Fibroblast of skin of left biceps (primary cell): ENCODE measurements at regions not wholly inside any gene's neighbourhood (a gene's known extent, or its start where the extent isn't known, plus 50 kb on each side); places are given as distances from the start of the nearest gene placed in this dataset.

ENCODE experiments used
- DNase-seq, 2 experiments: peaks; one replicate each; pipeline ENCODE4 v3.0.0-alpha.2; 2013; ENCODE audit warnings: low read depth in 2 of 2

DNA sequence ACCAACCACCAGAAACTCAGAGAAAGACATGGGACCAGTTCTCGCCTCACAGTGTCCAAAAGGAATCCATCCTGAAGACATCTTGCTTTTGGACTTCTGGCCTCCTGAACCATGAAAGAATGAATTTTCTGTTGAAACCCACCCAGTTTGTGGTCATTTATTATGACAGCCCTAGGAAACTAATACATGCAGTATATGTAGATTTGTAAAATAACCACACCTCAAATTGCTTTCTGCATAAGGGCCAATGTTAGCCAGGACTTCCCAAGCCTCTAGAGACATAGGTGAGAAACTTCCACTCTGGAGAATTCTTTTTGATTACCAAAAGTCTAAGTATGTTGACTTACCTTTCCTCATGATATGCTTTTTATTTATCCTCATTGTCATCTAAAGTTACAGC, 210.5 kb upstream of the SP4 start:
- DNase-seq, result no peak

DNA sequence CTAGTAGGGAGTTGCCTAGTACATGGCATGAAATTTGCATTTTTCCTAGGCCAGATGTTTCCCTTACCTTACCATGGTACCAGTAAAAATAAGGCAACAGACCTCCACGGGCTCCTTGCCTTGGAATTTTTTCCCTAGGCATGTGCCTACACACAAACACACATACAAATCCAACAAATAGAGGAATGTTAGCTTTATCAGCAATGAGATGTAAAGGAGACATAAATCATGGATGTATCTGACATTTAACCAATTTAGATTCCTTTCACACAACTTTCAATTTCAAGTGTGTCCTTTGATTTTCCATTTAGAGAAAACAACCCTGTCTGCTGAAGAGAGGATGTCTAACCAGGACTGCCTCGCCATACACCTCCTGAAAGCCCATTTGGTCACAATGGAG, 209.7 kb upstream of the SP4 start:
- DNase-seq, result no peak

DNA sequence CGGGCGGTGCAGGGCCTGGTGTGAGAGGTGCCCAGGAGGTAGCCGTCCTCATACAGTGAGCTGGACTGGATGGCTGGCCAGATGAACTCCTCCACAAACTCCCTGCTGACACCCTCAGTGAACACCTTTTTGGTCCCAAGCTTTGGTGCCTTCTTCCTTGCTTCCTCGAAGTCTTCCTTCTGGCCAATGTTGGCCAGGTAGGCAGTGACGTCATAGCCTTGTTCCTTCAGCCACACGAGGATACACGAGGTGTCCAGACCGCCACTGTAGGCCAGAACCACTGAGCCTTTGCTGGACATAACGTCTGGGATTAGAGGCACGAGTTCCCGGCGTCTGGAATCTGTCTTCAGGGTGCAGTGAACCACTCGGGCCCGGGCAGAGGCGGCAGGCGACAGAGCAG, 206.8 kb upstream of the SP4 start:
- DNase-seq, result no peak

DNA sequence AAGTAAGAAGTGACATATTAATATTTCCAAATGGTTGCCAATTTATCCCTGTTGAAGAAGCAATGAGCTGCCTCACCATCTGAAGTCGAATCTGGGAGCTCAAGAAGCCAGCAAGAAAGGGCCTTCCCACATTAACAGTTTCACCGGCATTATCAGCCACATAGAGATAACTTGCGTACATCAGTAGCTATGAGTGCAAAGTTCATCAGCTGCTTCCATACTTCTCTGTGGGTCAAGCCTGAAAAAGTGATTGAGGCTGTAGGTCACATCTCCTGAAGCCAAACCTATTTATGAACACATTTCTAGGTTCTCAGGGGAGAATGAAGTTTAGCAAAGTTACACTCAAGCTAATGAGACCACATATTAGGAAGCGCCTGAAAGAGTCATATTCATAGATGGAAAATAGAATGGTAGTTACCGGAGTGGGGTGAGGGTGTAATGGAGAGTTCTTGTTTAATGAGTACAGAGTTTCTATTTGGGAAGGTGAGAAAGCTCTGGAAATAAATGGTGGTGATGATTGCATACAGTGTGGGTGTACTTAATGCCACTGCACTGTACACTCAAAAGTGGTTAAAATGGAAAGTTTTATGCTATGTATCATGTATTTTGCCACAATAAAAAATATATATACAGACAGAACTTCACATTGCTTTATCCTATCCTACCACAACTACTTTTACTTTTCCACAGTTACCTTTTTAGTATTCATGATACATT, 189.3 kb upstream of the SP4 start:
- DNase-seq, result no peak

DNA sequence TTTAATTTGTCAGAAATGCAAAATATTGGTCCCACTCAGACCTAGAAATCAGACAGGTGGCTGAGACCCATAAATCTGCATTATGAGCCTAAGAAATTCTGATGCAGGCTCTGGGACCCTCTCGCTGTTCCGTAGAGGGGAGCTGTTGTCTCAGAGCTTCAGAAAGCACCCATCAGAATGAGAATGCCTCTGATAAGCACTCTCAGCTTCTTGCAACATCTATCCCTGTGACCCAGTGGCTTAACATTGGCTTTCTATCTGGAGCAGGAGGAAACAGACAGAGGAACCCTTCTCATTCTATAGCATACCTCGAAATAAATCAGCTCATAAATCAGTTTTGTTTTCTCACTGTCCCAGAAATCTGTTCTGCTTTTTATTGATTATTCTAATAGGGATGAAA, 184.6 kb upstream of the SP4 start:
- no peak for DNase-seq

DNA sequence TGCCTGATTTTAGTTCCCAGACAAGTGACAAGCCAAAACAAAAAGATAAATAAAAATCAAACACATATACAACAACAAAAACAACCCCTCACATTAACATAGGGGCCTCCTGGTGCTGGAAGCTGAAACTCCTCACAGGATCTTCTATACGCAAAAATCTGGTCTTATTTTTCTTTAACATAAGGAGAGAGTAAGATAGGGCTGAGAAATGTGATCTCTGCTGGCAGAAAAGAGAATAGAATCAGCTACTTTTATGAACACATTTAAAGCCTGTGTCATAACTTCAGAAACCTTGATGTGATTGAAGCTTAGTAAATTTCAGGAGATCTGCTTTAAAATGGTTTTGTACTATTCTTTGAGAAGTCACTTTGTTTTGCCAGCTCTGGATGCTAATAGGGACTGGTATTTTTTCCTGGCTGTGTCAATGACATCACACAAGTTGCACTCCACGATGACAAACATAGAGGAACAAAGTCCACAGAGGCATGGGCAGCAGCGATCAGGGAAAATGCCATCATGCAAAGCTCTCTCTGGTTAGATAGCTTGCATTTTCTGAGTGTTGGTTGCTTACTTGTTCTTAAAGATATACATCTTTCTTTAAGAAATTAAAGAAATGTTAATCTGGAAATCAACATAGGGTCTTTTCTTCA, 176.6 kb upstream of the SP4 start:
- DNase-seq, result no peak

DNA sequence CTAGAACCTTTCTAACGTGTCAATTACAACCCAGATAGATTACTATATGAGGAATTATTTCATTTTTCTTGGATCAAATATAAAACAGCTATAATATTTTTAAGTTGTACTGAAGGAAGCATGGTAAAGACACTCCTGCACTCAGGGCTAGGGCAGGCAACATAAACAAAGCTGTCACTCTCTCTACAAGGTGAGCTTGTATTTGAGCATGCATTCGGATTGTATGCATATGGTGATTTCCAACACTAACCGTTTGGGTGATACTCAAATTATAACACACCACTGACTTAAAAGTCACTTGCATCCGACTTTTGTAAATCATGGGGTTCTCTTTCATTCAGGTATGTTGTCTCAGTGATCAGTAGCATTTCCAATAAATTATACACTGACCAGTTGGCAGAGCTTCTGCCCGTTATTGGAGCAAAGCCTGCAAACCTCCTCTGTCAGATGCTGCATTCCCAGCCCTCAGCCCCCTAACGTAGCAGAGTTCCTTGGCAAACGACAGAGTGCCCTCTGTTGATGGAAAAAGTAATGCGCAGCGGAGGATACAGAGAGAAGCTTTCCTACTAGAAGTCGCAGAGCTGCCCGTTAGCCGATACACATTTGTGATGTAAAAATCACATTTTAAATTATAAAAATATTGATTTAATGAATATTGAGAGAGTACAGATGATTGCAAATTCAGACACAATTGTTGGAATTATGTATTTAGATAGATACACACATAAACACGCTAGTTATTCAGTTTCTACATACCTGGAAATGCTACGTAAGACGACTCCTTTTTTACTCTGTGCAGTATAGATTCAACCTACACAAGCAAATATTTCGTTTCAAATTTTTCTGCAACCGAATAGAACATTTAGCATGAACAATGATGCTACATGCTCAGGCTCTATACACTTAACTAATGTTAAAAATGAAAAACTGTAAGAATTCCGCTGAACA, 173.9 kb upstream of the SP4 start:
- DNase-seq, result peak in 1 of 2 experiments; percentile 8

DNA sequence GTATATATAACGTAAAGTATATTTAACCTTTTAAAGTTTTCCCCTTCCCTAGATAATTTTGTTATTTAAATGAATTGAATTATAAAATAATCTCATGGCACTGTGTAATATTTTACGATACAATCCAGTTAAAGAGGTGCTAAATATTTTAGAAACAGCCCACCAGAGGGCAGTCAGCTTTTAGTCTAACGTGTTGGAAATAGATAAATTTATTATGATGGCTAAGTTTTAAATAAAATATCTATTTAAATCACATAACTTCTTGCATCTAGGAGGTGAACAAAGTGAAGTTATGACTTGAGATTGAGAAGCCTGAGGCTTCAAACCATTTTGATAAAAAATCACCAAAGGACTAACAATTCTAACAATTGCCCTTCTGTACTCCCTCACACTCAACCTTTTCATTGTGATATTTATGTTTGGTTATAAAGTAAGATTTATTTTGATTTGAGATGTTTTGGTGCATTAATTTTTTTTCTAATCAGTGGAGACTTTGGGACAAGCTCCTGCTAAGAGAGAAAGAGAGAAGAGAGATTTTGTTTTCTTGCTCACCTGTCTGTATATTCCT, 171.5 kb upstream of the SP4 start:
- no peak for DNase-seq

DNA sequence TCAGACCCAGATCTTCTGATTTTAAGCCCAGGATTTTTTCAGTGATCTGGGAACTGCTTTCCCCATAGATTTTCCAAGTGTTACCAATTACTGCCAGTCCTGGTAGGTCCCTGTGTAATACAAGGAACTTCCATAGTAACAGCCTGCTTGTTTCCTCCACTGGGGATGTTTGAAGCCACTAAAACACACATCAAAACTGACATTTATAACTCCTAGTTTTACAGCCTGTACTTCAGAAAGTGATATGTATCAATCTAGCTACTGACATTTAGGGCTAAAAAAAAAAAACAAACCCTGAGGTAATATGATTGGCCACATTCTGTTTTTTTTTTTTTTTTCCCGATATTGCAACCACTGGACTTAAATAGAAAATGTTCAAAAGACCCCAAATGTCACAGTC, 166.9 kb upstream of the SP4 start:
- DNase-seq, result no peak

DNA sequence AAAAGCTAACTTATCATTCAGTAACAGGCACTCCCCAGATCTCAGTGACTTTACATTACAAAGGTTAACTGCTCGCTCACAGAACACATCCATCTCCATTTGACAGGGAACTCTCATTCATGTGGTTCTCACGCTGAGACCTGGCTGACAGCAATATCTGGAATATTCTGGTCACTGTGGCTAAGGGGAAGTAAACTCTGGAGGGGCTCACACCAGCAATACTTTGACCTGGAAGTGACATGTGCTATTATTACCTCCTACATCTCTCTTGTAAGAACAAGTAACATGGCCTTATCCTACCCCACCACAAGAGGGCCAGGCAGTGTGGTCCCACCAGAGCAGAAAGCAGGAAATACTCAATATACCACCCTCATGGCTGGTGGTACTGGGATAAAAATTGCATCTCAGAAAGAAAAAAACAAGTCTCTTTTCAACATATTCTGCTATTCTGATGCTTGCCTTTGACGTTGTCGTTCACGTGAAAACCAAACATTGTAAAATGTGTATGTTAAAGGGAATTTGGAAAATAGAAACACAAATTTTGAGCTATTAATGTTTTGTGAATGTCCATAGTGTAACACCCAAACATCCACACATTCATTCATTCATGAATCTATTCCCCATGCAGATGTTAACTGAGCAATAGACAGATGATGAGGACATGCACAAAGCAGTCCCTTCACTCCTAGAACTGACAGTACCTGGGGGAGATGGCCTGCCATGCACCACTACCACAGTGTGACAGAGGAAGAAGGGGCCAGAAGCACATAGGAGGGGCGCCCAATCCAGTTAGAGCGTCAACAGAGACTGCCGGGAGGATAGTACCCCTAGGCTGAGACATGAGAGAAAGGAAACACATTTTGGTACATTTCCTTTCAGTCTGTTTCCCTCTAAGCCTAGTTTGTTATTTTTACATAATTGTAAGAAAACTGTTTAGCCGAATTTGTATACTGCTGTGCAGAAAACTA, 166.0 kb upstream of the SP4 start:
- DNase-seq, result no peak

DNA sequence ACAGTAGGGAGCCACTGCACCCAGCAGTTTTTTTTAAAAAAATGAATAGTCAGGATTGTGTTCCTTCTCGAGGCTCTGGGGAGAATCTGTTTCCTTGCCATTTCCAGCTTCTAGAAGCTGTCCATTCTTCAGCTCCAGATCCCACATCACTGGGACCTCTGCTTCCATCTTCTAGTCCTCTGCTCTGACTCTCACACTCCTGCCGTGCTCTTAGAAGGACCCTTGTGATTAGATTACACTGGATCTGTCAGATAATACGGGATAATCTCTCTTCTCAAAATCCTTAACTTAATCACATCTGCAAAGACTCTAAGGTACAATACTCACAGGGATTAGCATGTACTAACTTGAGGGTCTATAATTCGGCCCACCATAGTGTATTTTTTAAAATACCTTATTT, 158.9 kb upstream of the SP4 start:
- DNase-seq, result no peak

DNA sequence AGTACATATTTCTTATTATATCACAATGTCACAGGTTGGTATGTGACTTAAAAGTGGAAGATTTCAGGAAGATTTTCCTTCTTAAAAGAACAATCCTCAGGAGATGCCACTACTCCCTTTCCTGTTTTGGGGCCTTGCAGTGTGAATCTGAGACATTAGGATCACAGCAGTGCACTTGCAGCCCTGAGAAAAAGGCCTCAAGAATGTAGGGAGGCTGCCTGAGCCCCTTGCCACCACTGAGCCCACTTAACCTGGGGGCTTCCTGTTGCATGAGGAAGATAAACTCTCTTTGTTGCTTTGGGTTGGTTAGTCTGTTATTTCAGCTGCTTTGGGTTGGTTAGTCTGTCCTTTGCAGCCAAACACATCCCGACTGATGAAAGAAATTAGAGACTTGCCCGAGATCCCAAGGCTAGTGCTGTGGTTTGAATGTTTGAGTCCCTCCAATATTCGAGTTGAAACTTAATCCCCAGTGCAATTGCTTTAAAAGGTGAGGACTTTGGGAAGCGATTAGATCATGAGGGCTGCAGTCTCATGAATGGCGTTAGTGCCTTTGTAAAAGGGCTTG, 151.3 kb upstream of the SP4 start:
- no peak for DNase-seq

DNA sequence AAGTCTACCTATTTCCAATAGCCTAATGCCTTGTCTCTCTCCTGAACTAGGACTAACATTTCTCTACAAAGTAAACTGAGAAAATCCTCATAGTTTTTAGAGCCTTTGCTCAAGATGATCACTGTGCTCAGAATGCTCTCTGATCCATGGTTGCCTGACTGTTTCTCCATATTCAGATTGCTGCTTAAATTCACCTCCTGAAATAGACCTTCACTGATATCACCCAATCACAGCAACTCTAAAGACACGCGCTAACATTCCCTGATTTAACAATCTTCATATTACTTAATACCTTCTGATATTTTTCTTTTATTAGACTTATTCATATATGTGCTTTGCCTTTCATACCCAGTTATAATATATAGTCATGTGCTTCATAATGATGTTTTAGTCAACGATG, 148.9 kb upstream of the SP4 start:
- no peak for DNase-seq

DNA sequence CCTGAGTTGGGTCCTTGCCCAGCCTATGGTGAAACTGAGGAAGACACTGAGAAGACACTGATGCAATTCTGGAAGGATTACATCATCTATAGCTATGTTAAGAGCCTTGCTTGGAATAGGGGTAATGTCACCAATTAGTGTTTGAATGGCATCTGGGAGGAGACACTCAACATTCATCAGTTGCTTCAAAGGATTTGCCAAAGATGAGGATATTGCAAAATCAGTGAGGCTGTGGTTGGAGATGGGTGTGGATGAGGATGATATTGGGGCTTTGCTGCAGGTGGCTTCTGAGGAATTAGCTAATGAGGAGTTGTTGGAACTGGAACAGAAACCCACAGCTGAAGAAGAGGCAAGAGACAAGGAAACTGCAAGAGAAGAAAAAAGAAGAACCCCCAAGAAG, 146.7 kb upstream of the SP4 start:
- no peak for DNase-seq

DNA sequence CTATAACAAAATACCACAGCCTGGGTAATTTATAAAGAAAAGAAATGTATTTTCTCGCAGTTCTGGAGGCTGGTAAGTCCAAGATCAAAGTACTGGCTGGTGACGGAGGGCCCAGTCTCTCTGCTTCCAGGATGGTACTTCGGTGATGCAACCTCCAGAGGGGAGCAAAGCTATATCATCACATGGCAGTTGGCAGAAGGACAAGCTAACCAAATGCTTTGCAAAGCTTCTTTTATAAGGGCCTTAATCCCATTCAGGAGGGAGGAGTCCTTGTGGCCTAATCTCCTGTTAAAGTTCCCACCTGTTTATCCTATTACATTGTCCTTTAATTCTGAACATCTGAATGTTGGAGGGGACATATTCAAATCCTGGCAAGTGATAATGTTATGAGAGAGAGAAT, 134.1 kb upstream of the SP4 start:
- no peak for DNase-seq

DNA sequence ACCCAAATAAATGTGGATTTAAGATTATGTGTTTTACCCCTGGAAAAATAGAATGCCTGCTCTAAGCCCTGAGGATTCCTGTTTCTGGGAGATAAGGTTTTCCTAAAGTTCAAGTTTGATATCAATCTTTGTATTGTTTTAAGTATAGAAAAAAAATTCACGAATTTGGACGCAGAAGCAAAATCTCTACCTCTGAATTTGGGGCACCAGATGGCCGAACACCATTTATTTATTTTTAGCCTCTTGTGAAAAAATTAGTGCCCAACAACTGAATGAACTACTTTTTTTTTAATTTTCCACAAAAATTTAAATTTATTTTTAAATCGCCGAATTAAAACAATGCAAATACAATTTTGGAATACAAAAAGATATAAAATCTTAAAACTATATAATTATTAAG, 128.1 kb upstream of the SP4 start:
- DNase-seq, result no peak

DNA sequence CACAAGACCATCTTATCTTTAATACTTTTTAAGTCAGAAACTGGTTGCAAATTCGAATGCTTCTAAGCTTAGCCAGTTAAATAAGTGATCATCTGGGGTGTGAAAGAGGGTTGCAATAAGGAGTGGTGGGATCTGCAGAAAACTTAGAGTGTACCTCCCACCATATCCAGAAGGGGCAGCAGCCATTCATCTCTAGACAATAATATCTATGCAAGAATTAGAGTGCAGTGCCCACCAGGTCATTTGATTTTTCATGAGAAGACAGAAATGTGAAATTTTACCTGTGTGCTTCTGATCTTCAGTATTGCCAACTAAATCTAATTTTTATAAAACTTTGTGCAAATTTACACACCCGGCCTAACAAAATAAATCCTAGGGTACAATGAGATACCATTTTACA, 127.2 kb upstream of the SP4 start:
- DNase-seq, result no peak

DNA sequence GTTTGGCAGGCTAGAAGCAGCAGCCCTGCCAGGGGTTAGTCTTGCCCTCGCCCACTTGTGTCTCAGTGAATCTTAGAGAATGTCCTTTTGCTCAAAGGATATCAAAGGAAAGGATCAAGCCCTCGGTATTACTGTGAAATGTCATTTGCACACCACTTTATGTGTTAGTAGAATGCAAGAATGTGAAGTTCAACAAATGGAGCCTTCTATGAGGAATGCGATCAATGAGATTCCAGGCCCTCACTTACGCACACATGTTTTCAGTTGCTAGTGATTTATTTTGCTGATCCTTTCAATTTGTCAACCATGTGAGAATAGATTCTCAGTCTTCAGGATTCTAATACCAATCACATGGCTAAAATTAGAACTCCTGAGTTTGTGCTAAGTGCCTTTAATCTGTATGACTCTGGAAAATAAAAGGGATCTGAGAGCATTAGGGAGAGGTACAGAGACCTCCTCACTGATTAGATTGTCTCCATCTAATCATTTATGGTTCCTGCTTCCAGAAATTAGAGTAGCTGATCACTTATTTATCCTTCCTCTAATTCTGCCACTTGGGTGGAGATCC, 123.0 kb upstream of the SP4 start:
- DNase-seq, result no peak

DNA sequence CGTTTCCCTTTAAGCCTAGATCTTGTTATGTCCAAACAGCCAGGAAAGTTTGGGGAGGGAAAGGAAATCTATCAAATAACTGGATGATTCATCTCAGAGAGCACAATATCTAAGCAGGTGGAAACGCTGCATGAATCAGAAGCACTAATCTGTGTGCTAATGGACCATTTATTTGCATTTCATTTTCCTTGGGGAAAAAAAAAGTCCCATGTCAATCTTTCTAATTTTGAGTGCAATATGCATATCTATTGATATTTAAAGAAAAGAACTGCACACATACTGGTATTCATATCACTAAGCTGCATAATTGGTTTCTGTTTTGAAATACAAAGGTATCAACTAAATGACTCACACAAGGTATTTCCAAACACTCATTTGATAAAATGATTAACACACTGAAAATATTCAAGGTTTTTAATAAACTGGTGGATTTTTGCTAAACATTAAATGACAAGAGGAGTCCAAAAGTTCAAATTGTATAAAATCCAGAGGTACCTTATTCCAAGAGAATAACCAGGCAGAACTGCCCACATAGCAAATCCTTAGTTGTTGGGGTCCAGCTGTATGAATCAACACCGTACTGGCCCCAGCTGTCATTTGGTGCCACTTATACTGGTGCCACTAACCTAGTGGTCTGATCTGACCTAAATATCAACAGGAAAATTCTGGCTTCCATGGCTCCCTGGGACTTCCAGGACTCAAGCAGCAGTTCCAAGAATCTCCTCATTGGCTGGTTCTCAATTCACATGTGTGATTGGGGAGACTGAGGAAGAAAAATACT, 122.2 kb upstream of the SP4 start:
- DNase-seq, result no peak

DNA sequence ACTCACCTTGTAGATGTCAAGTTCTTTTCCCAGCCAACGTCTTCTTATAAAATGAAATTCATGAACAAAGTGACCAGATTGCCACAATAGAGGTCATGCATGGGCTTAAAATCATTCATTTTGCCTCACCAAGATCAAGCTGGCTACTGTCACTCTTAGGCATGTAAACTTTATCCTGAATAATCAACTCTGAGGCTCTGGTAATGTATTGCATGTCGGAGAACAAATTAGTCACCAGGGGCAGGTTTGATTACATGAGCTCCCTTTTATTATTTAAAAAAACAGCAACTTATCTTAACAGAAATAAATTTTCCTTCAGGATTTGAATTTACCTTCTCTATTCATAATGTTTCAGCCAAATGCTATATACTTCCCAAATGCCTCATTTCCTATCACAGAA, 112.9 kb upstream of the SP4 start:
- DNase-seq, result no peak
